Neural cell (in vitro differentiated cells): ENCODE measurements at regions not wholly inside any gene's neighbourhood (a gene's known extent, or its start where the extent isn't known, plus 50 kb on each side); places are given as distances from the start of the nearest gene placed in this dataset.

ENCODE experiments used
- H2AFZ ChIP-seq: fragments of 200-600, 300-800 bp; sonication (generic), shearing (Covaris generic); 2 replicates; pipeline ENCODE4 v1.6.0; 2014; ENCODE audit warnings: low read depth, mild to moderate bottlenecking, antibody characterized with exemption, low read length, moderate library complexity
- H3F3A ChIP-seq: fragments of 200-600 bp; shearing (Covaris generic); 2 replicates; pipeline ENCODE4 v1.6.1; 2016; ENCODE audit warnings: mild to moderate bottlenecking, moderate library complexity, mixed read lengths, antibody characterized with exemption, low read length; ENCODE audit not compliant: insufficient read depth, poor library complexity, severe bottlenecking
- H3K27ac ChIP-seq: fragments of 200-600, 300-800 bp; sonication (generic), shearing (Covaris generic); 2 replicates; pipeline ENCODE4 v1.5.1; 2014; ENCODE audit warnings: mild to moderate bottlenecking, low read length, moderate library complexity
- H3K27me3 ChIP-seq: fragments of 300-800, 200-600 bp; sonication (generic), shearing (Covaris generic); 2 replicates; pipeline ENCODE4 v1.6.0; 2014; ENCODE audit warnings: mild to moderate bottlenecking, low read depth, low read length, moderate library complexity; ENCODE audit not compliant: insufficient read depth
- H3K36me3 ChIP-seq: fragments of 300-800, 200-600 bp; sonication (generic), shearing (Covaris generic); 2 replicates; pipeline ENCODE4 v1.5.1; 2014; ENCODE audit warnings: mild to moderate bottlenecking, antibody characterized with exemption, low read length, moderate library complexity; ENCODE audit not compliant: insufficient read depth
- H3K4me2 ChIP-seq: fragments of 300-800, 200-600 bp; sonication (generic), shearing (Covaris generic); 2 replicates; pipeline ENCODE4 v1.6.0; 2014; ENCODE audit warnings: mild to moderate bottlenecking, low read length
- H3K4me3 ChIP-seq: fragments of 300-800, 200-600 bp; sonication (generic), shearing (Covaris generic); 2 replicates; pipeline ENCODE4 v1.5.1; 2014; ENCODE audit warnings: mild to moderate bottlenecking, low read length, moderate library complexity
- H3K79me2 ChIP-seq: fragments of 200-600 bp; shearing (Covaris generic); replicated peaks from 2 replicates; pipeline ENCODE4 v1.6.0; 2014; ENCODE audit warnings: mild to moderate bottlenecking, low read length, moderate library complexity; ENCODE audit not compliant: insufficient read depth
- H3K9ac ChIP-seq: fragments of 300-800, 200-600 bp; sonication (generic), shearing (Covaris generic); 2 replicates; pipeline ENCODE4 v1.6.1; 2016; ENCODE audit warnings: mild to moderate bottlenecking, low read length, mixed read lengths
- H3K9me2 ChIP-seq: fragments of 200-600 bp; shearing (Covaris generic); 2 replicates; pipeline ENCODE4 v1.6.1; 2016; ENCODE audit warnings: mild to moderate bottlenecking, low read length, mixed read lengths; ENCODE audit not compliant: insufficient read depth
- H3K9me3 ChIP-seq: fragments of 200-600, 300-800 bp; sonication (generic), shearing (Covaris generic); 2 replicates; pipeline ENCODE4 v1.6.1; 2016; ENCODE audit warnings: mild to moderate bottlenecking, mixed run types, low read length, moderate library complexity, mixed read lengths
- H4K20me1 ChIP-seq: fragments of 200-600 bp; shearing (Covaris generic); 2 replicates; pipeline ENCODE4 v1.6.1; 2016; ENCODE audit warnings: mild to moderate bottlenecking, mixed run types; ENCODE audit not compliant: insufficient read depth
- EP300 ChIP-seq: fragments of 450-650 bp; conservative IDR thresholded peaks from 2 replicates; pipeline ENCODE4 v1.6.1; 2014; ENCODE audit warnings: antibody characterized with exemption, mild to moderate bottlenecking, moderate library complexity; ENCODE audit not compliant: poor library complexity, severe bottlenecking
- EZH2 ChIP-seq: fragments of 200-600, 300-800 bp; shearing (Covaris generic), sonication (generic); IDR thresholded peaks from 2 replicates; pipeline ENCODE4 v1.6.1; 2014; ENCODE audit warnings: antibody characterized with exemption, low read length, borderline replicate concordance, mild to moderate bottlenecking; ENCODE audit not compliant: insufficient read depth, poor library complexity, severe bottlenecking
- MXI1 ChIP-seq: fragments of 450-650 bp; conservative IDR thresholded peaks from 2 replicates; pipeline ENCODE4 v1.6.1; 2014; ENCODE audit warnings: antibody characterized with exemption, mild to moderate bottlenecking; ENCODE audit not compliant: poor library complexity, severe bottlenecking
- POLR2AphosphoS5 ChIP-seq: IDR thresholded peaks from 2 replicates; pipeline ENCODE4 v1.6.1; 2012
- RAD21 ChIP-seq: fragments of 450-650 bp; conservative IDR thresholded peaks from 2 replicates; pipeline ENCODE4 v1.6.1; 2014; ENCODE audit warnings: antibody characterized with exemption, mild to moderate bottlenecking, moderate library complexity
- REST ChIP-seq: IDR thresholded peaks from 2 replicates; pipeline ENCODE4 v1.6.1; 2012; ENCODE audit warnings: borderline replicate concordance
- SMC3 ChIP-seq: fragments of 450-650 bp; conservative IDR thresholded peaks from 2 replicates; pipeline ENCODE4 v1.6.1; 2014; ENCODE audit warnings: antibody characterized with exemption, mild to moderate bottlenecking, moderate library complexity; ENCODE audit not compliant: poor library complexity
- TAF1 ChIP-seq: IDR thresholded peaks from 2 replicates; pipeline ENCODE4 v1.6.1; 2012; ENCODE audit warnings: low read depth
- TF ChIP-seq, protein P1 (sequence below): fragments of 450-650 bp; IDR thresholded peaks from 2 replicates; pipeline ENCODE4 v1.5.1; 2014; ENCODE audit warnings: antibody characterized with exemption, mild to moderate bottlenecking, moderate library complexity; ENCODE audit not compliant: poor library complexity, severe bottlenecking

- Histone ChIP-seq H4K20me1 (no peaks in the 10 kb centered on the region), H3K4me3 (no peak overlapping the region), H3K9me3 (no peaks in the 10 kb centered on the region), H3K36me3 (no peaks in the 10 kb centered on the region), H3K27ac (no peak overlapping the region), H3K27me3 (no peaks in the 10 kb centered on the region), H3K79me2 (no peaks in the 10 kb centered on the region), H3K4me2 (no peak overlapping the region), H3K9me2 (no peaks in the 10 kb centered on the region), H3K9ac (no peak overlapping the region), H2AFZ (no peak overlapping the region), H3F3A (no peaks in the 10 kb centered on the region)
- TF ChIP-seq TAF1 (no peak), EZH2 (no peak), POLR2AphosphoS5 (no peak), SMC3 (no peak), REST (no peak), MXI1 (no peak), RAD21 (no peak), EP300 (no peak)
- TF ChIP-seq, protein P1, sequence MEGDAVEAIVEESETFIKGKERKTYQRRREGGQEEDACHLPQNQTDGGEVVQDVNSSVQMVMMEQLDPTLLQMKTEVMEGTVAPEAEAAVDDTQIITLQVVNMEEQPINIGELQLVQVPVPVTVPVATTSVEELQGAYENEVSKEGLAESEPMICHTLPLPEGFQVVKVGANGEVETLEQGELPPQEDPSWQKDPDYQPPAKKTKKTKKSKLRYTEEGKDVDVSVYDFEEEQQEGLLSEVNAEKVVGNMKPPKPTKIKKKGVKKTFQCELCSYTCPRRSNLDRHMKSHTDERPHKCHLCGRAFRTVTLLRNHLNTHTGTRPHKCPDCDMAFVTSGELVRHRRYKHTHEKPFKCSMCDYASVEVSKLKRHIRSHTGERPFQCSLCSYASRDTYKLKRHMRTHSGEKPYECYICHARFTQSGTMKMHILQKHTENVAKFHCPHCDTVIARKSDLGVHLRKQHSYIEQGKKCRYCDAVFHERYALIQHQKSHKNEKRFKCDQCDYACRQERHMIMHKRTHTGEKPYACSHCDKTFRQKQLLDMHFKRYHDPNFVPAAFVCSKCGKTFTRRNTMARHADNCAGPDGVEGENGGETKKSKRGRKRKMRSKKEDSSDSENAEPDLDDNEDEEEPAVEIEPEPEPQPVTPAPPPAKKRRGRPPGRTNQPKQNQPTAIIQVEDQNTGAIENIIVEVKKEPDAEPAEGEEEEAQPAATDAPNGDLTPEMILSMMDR: no peak
These were observed 439.7 kb downstream of the RND3 start for GRCh38 chr2:150047620-150048222.

GRCh38 chr2:150046810-150047209 is 440.7 kb downstream of the RND3 start:
- no peak overlapping the region for H2AFZ ChIP-seq
- H3K27me3 ChIP-seq: no peaks in the 10 kb centered on the region
- H3K27ac ChIP-seq: no peak overlapping the region
- no peaks in the 10 kb centered on the region for H3K9me2 ChIP-seq
- H3K9me3 ChIP-seq: no peaks in the 10 kb centered on the region
- H3K4me2 ChIP-seq: no peak overlapping the region
- TF ChIP-seq REST (no peak), RAD21 (no peak), MXI1 (no peak), TAF1 (no peak), SMC3 (no peak), EP300 (no peak), POLR2AphosphoS5 (no peak), EZH2 (no peak)
- TF ChIP-seq, protein P1: no peak
- H3F3A ChIP-seq: no peaks in the 10 kb centered on the region
- no peaks in the 10 kb centered on the region for H4K20me1 ChIP-seq
- no peak overlapping the region for H3K9ac ChIP-seq
- no peaks in the 10 kb centered on the region for H3K36me3 ChIP-seq
- H3K79me2 ChIP-seq: no peaks in the 10 kb centered on the region
- no peak overlapping the region for H3K4me3 ChIP-seq
